GM20000 (cell line): ENCODE measurements at regions not wholly inside any gene's neighbourhood (a gene's known extent, or its start where the extent isn't known, plus 50 kb on each side); places are given as distances from the start of the nearest gene placed in this dataset.
A peak's percentile ranks its signal among the peaks of the same experiment; 100 is the strongest.
"Not testable (repeated sequence)": the region's sequence is repeated elsewhere in the genome, so short reads cannot be mapped to it uniquely, and the experiment has no call there.

Experiments
- DNase-seq: peaks from one replicate; pipeline ENCODE4 v3.0.0; 2012; ENCODE audit warnings: low spot score
- TF ChIP-seq, protein P1 (sequence below): IDR thresholded peaks from 2 replicates; pipeline ENCODE4 v1.5.1; 2012; ENCODE audit warnings: mild to moderate bottlenecking, control low read depth; ENCODE audit errors: extremely low read depth, missing control alignments

DNA sequence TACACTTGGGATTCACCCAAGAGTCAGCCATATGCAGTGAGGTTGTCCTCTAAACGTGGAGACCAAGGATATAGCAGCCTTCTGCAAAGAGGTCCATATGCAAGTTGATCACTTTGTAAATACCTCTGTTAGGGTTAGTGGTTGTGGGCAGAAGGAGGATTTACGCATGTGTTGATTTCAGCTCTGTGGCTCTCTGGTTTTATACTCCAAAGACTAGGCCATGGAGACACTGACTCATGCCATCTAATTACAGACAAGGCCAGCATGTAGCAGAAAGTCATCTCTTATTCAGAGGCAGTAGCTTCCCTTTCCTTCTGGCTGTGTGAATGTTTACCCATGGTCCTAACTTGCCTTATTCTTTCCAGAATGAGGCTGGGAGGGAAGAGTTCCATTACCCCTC is 140.9 kb upstream of the GOLGA6L4 start:
- not testable (repeated sequence) for DNase-seq

DNA sequence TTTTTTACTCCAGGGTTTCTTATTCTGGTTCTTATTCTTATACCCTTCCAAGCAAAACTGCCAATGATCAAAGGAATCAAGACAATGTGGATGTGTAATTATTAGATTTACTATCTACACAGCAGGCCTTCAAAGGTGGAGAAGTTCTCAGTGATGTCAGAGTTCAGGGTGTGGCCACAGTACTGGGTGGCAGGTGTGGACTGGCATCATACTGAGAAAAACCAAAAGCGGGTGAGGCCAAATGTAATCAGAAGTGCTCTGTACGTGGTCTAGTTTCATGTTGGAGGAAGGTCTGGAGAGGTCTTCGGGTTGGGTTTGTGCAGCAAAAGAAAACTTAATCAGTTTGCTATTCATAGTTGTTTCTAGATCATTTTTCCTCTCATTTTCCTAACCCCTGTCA is 138.5 kb upstream of the GOLGA6L4 start:
- DNase-seq, result not testable (repeated sequence)

DNA sequence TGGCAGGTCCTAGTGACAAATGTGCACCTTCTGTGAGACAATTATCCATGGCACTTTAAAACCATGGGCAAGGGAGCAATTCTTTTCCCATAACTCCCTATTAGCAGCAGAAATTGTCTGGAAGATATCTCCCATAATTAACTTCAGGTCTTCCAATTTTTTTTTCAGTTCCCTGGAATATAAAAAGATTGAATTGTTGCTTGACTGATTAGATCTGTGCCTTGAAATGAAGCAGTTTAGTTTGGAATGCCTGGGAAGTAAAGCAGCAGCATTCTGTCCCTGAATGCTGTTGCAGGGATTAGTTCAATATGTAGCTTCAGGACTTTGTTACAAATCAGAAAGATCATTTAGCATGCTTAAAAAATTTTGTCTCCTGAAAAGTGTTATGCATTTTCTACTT is 137.0 kb upstream of the GOLGA6L4 start:
- TF ChIP-seq, protein P1, sequence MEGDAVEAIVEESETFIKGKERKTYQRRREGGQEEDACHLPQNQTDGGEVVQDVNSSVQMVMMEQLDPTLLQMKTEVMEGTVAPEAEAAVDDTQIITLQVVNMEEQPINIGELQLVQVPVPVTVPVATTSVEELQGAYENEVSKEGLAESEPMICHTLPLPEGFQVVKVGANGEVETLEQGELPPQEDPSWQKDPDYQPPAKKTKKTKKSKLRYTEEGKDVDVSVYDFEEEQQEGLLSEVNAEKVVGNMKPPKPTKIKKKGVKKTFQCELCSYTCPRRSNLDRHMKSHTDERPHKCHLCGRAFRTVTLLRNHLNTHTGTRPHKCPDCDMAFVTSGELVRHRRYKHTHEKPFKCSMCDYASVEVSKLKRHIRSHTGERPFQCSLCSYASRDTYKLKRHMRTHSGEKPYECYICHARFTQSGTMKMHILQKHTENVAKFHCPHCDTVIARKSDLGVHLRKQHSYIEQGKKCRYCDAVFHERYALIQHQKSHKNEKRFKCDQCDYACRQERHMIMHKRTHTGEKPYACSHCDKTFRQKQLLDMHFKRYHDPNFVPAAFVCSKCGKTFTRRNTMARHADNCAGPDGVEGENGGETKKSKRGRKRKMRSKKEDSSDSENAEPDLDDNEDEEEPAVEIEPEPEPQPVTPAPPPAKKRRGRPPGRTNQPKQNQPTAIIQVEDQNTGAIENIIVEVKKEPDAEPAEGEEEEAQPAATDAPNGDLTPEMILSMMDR, result no peak
- DNase-seq, result no peak

DNA sequence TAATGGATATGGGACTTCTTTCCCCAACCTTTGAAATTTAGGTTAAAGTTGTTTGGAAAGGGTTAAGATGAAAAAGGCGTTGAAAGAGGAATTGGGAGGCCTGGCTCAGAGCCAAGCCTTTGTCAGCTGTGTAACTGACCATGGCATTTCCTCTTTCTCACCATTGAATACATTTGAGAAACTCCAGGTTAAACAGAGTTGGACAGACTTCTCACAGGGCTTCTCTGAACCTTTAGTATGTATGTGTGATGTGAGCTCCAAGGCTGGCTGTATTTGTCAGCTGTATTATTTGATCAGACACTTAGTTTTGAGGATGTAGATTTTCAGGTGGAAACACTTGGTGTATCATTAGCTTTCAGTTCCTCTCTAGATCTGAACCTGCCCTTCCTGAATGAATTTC is 136.4 kb upstream of the GOLGA6L4 start:
- peak; percentile 3 for DNase-seq
- TF ChIP-seq, protein P1, result no peak

DNA sequence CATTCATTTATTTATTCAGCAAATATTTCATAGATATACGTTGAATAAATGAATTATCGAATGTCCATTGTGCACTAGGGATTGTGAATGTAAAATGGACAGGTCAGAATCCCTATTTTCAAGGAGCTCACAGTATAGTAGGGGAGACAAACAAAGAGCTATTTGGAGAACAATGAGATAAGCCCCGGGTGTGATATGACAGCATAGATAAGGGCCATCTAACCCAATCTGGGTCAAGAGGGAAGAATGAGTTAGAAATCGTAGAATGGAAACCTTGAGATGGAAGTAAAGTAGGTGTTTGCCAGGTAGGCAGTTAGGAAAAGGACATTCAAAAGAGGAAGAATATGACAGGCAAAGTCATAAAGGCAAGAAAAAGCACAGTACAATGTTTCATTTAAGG is 132.2 kb upstream of the GOLGA6L4 start:
- DNase-seq, result no peak
- TF ChIP-seq, protein P1, result no peak

DNA sequence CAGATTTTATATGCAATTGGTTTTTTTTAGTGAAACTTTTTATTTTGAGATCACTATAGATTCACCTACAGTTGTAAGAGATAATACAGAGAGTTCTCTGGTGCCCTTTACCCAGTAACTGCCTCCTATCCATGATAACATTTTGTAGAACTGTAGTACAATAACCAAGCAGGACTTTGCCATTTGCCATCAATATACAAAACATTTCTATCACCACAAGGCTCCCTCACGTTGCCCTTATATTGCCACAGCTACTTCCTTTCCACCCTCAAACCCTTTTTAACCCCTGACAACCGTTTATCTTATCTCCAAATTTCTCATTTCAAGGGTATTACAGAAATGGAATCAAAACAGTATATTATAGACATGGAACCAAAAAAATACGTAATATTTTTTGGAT is 130.7 kb upstream of the GOLGA6L4 start:
- no peak for DNase-seq
- TF ChIP-seq, protein P1, result no peak

DNA sequence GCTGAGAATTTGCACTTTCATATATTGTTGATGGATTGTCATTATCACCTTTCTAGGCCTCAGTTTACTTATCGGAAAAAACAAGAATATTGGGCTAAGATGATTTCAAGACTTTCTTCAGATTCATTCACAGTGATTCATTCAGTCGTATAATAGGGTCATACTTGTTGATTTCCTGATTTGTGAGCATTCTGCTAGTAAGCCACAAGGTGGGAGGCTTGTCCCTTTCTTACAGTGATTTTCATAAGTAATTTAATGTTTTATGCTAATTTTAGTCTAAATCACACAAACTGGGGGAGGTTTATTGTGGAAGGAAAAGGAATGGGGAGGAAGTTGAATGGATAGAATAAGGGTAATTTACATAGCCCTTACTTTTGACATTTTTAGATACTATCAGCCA is 126.8 kb upstream of the GOLGA6L4 start:
- TF ChIP-seq, protein P1, result no peak
- no peak for DNase-seq

DNA sequence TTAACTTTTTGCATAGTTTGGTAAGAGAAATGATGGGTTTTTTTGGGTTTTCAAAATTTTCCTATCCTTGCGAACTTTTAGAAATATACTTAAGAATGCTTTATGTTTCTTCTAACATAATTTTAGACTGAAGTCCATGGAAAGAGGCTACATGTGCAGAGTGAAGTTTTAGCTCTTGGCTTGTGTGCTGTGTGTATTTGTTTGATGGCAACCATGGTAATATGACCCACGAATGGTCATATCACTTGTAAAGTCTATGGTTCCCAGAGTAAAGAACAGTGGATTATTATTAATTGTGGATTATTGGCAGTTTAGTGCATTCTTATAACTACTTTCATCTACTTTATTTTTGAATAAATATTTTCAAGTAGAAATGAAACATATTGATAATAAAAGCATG is 124.0 kb upstream of the GOLGA6L4 start:
- TF ChIP-seq, protein P1, result no peak
- no peak for DNase-seq

DNA sequence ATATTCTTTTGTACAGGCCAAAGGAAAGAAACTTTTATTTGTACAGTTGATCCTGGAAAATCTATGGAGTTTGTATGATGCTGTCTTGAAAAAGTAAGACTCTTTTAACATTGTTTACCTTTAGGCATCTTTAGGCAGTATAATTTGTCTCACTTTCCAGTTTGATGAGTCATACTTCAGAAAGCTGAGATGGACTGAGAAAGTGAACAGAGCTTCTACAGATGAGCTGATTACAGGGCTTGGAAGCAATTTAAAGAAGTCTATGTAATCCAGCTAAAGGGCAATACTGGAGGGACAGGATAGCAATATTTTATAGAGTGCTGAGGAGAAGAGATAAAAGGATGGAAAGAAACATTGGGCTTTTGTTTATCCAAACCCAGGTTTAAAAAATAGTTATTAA is 123.5 kb upstream of the GOLGA6L4 start:
- TF ChIP-seq, protein P1, result no peak
- no peak for DNase-seq
